ENCODE measurements at regions not wholly inside any gene's neighbourhood (a gene's known extent, or its start where the extent isn't known, plus 50 kb on each side); places are given as distances from the start of the nearest gene placed in this dataset.

DNA sequence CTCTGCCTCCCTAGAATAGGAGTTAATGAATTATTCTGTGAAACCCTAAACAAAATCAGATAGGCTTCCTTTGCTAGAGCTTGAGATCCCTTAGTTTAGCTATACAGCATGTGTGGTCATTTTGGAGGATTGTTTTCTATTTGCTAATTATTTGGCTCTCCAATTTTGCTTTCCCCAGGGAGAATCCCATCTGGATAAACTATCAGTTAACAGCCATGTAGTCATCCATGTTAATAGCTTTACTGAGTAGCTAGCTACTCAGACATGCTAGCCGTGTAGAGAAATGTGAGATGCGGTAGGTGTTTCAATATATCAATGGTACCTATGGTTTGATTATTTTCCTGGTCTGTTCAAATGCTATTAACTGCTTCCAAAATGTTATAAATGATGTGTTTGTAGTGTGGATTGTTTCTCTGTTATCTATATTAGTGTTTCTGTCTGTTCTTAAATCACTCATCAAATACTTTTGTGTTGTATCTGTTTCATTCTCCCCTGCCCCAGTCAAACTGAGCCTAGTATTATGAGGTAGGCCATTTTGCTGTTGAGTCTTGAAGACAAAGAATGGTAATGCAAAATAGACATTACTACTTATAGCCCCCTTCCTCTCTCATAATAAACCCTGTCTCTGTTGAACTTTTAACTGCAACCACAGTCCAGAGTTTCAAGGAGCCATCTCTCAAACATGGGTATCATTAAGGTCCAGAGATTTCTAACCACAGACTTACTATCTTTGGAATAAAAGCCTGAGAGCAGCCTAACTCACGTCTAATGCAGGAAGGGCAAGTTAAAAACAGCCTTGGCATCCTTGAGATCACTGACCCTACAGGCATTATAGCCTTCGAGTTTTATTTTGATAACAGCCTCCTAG, 56.1 kb upstream of the GRAMD1B start:
- Mint-ChIP-seq H3K27me3 (ENCODE audit: unreplicated experiment) (peaks cover 88% of the 10 kb centered on the region), H3K4me3 (ENCODE audit: low read depth, unreplicated experiment) (no peak overlapping the region), H3K9me3 (ENCODE audit: low read depth, unreplicated experiment) (no peaks in the 10 kb centered on the region), H3K36me3 (ENCODE audit: insufficient read depth, unreplicated experiment) (no peaks in the 10 kb centered on the region), H3K27ac (ENCODE audit: unreplicated experiment) (no peak overlapping the region), H3K4me1 (ENCODE audit: low read depth, unreplicated experiment) (no peaks in the 10 kb centered on the region)
- TF ChIP-seq, protein P1, sequence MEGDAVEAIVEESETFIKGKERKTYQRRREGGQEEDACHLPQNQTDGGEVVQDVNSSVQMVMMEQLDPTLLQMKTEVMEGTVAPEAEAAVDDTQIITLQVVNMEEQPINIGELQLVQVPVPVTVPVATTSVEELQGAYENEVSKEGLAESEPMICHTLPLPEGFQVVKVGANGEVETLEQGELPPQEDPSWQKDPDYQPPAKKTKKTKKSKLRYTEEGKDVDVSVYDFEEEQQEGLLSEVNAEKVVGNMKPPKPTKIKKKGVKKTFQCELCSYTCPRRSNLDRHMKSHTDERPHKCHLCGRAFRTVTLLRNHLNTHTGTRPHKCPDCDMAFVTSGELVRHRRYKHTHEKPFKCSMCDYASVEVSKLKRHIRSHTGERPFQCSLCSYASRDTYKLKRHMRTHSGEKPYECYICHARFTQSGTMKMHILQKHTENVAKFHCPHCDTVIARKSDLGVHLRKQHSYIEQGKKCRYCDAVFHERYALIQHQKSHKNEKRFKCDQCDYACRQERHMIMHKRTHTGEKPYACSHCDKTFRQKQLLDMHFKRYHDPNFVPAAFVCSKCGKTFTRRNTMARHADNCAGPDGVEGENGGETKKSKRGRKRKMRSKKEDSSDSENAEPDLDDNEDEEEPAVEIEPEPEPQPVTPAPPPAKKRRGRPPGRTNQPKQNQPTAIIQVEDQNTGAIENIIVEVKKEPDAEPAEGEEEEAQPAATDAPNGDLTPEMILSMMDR (IDR thresholded peaks at IDR 0.05; ENCODE audit: unreplicated experiment): no peak
- CTCF ChIA-PET: interaction anchor here (0.5 kb wide), 1 partner anchor 289 kb away, joined by 4 read pairs; no protein-coding TSS in a partner anchor
- intact Hi-C loops (cut with micrococcal nuclease; ENCODE audit: unreplicated experiment): no loop called here
- no TSS peak for BruUV-seq (replicated peaks)
- DNase-seq: no peak

GRCh38 chr11:123371506-123372297, 58.4 kb upstream of the GRAMD1B start:
- Mint-ChIP-seq H3K27ac (ENCODE audit: unreplicated experiment) (no peak overlapping the region), H3K4me3 (ENCODE audit: low read depth, unreplicated experiment) (no peak overlapping the region), H3K36me3 (ENCODE audit: insufficient read depth, unreplicated experiment) (no peaks in the 10 kb centered on the region), H3K4me1 (ENCODE audit: low read depth, unreplicated experiment) (no peaks in the 10 kb centered on the region), H3K27me3 (ENCODE audit: unreplicated experiment) (peaks cover 88% of the 10 kb centered on the region), H3K9me3 (ENCODE audit: low read depth, unreplicated experiment) (no peaks in the 10 kb centered on the region)
- TF ChIP-seq, protein P1 (IDR thresholded peaks at IDR 0.05; ENCODE audit: unreplicated experiment): no peak
- DNase-seq: no peak
- CTCF ChIA-PET: interaction anchor here (0.6 kb wide), 1 partner anchor 344 kb away, joined by 3 read pairs; no protein-coding TSS in a partner anchor
- intact Hi-C loops (cut with micrococcal nuclease; ENCODE audit: unreplicated experiment): no loop called here
- BruUV-seq (replicated peaks): no TSS peak

DNA sequence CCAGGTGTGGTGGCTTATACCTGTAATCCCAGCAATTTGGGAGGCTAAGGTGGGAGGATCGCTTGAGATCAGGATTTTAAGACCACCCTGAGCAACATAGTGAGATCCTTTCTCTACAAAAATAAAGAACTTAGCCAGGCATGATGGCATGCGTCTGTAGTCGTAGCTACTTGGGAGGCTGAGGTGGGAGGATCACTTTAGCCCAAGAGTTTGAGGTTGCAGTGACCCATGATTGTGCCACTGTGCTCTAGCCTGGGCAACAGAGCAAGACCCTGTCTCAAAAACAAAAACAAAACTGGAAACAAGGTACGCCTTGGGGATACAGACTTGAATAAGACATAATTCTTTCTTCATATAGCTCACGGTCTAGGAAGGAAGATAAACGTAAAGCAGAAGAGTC, 63.1 kb upstream of the GRAMD1B start:
- Mint-ChIP-seq H3K27me3 (ENCODE audit: unreplicated experiment) (peaks cover 88% of the 10 kb centered on the region), H3K27ac (ENCODE audit: unreplicated experiment) (no peak overlapping the region), H3K4me1 (ENCODE audit: low read depth, unreplicated experiment) (no peaks in the 10 kb centered on the region), H3K4me3 (ENCODE audit: low read depth, unreplicated experiment) (no peak overlapping the region), H3K9me3 (ENCODE audit: low read depth, unreplicated experiment) (no peaks in the 10 kb centered on the region), H3K36me3 (ENCODE audit: insufficient read depth, unreplicated experiment) (no peaks in the 10 kb centered on the region)
- intact Hi-C loops (cut with micrococcal nuclease; ENCODE audit: unreplicated experiment): no loop called here
- TF ChIP-seq, protein P1 (IDR thresholded peaks at IDR 0.05; ENCODE audit: unreplicated experiment): no peak
- BruUV-seq (replicated peaks): no TSS peak
- DNase-seq: no peak
- CTCF ChIA-PET: no interaction called here

GRCh38 chr11:123365955-123366354, 64.1 kb upstream of the GRAMD1B start:
- intact Hi-C loops (cut with micrococcal nuclease; ENCODE audit: unreplicated experiment): no loop called here
- Mint-ChIP-seq H3K9me3 (ENCODE audit: low read depth, unreplicated experiment) (no peaks in the 10 kb centered on the region), H3K27me3 (ENCODE audit: unreplicated experiment) (peaks cover 88% of the 10 kb centered on the region), H3K4me1 (ENCODE audit: low read depth, unreplicated experiment) (no peaks in the 10 kb centered on the region), H3K4me3 (ENCODE audit: low read depth, unreplicated experiment) (no peak overlapping the region), H3K27ac (ENCODE audit: unreplicated experiment) (no peak overlapping the region), H3K36me3 (ENCODE audit: insufficient read depth, unreplicated experiment) (no peaks in the 10 kb centered on the region)
- TF ChIP-seq, protein P1 (IDR thresholded peaks at IDR 0.05; ENCODE audit: unreplicated experiment): no peak
- no TSS peak for BruUV-seq (replicated peaks)
- CTCF ChIA-PET: no interaction called here
- no peak for DNase-seq
